ENCODE measurements at regions not wholly inside any gene's neighbourhood (a gene's known extent, or its start where the extent isn't known, plus 50 kb on each side); places are given as distances from the start of the nearest gene placed in this dataset.

DNA sequence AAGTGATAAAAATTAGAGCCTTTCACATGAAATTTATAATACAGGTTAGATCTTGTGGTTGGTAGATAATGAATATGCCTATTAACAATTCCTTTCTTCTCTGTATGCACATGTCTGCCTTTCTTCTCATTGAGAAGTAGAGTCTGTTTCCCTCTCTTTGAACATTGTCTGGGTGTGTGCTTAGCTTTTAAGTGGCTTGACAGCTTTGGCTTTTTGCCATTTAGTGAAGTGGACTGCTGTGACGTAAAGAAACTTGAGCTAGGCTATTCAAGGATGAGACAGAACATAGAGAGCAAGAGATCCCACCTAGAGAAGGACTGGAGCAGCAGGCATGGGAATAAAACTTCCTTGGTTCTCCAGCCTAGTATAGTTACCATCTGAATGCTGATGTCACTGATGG lies 996.7 kb upstream of the CELF2 start:
- TF ChIP-seq, protein P1, sequence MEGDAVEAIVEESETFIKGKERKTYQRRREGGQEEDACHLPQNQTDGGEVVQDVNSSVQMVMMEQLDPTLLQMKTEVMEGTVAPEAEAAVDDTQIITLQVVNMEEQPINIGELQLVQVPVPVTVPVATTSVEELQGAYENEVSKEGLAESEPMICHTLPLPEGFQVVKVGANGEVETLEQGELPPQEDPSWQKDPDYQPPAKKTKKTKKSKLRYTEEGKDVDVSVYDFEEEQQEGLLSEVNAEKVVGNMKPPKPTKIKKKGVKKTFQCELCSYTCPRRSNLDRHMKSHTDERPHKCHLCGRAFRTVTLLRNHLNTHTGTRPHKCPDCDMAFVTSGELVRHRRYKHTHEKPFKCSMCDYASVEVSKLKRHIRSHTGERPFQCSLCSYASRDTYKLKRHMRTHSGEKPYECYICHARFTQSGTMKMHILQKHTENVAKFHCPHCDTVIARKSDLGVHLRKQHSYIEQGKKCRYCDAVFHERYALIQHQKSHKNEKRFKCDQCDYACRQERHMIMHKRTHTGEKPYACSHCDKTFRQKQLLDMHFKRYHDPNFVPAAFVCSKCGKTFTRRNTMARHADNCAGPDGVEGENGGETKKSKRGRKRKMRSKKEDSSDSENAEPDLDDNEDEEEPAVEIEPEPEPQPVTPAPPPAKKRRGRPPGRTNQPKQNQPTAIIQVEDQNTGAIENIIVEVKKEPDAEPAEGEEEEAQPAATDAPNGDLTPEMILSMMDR (IDR thresholded peaks at IDR 0.05), result no peak
- TF ChIP-seq EP300 (IDR thresholded peaks at IDR 0.05) (no peak), POLR2AphosphoS5 (IDR thresholded peaks at IDR 0.05) (no peak)
